K562 (cell line): ENCODE measurements at regions not wholly inside any gene's neighbourhood (a gene's known extent, or its start where the extent isn't known, plus 50 kb on each side); places are given as distances from the start of the nearest gene placed in this dataset.

Source experiments
- AFF1 ChIP-seq, 2 experiments: fragments of 450-650 bp; IDR thresholded peaks; 2 replicates each; pipeline ENCODE4 v1.6.1; 2018; ENCODE audit warnings: mild to moderate bottlenecking in 2 of 2, low read depth in 1 of 2; ENCODE audit not compliant: partially characterized antibody in 2 of 2
- DLX4 ChIP-seq: fragments of 250-450 bp; sonication (Bioruptor Pico); IDR thresholded peaks from 2 replicates; pipeline ENCODE4 v1.6.1; 2021; ENCODE audit warnings: mild to moderate bottlenecking
- DMBX1 ChIP-seq: fragments of 250-450 bp; sonication (Bioruptor Pico); IDR thresholded peaks from 2 replicates; pipeline ENCODE4 v1.8.0; 2022; ENCODE audit warnings: inconsistent platforms, mild to moderate bottlenecking, moderate library complexity, borderline replicate concordance
- ELK1 ChIP-seq: sonication (generic); formaldehyde crosslinking; IDR thresholded peaks from 2 replicates; pipeline ENCODE4 v1.8.1; 2022; ENCODE audit warnings: missing genetic modification reagents
- FOS ChIP-seq: IDR thresholded peaks from 3 replicates; pipeline ENCODE4 v1.6.1; 2011; ENCODE audit not compliant: insufficient read length; ENCODE audit errors: extremely low read depth
- FOXO4 ChIP-seq: fragments of 450-650 bp; formaldehyde crosslinking; IDR thresholded peaks from 2 replicates; pipeline ENCODE4 v1.4.0; 2020; ENCODE audit warnings: mild to moderate bottlenecking, moderate library complexity
- HDGF ChIP-seq: fragments of 450-650 bp; IDR thresholded peaks from 2 replicates; pipeline ENCODE4 v1.6.1; 2016
- KAT7 ChIP-seq: sonication (generic); formaldehyde crosslinking; IDR thresholded peaks from 2 replicates; pipeline ENCODE4 v1.8.0; 2022; ENCODE audit warnings: missing genetic modification reagents, mild to moderate bottlenecking, borderline replicate concordance
- MBD1 ChIP-seq: fragments of 250-450 bp; sonication (Bioruptor Pico); IDR thresholded peaks from 2 replicates; pipeline ENCODE4 v1.8.0; 2022; ENCODE audit warnings: inconsistent platforms
- PBX2 ChIP-seq, 2 experiments: IDR thresholded peaks in 1 of 2; conservative IDR thresholded peaks in 1 of 2; 2 replicates each; pipeline ENCODE4 v1.6.1; 2016; ENCODE audit warnings: low read depth in 2 of 2, mild to moderate bottlenecking in 1 of 2, missing compliant biosample characterization in 1 of 2, missing genetic modification characterization in 1 of 2, moderate library complexity in 1 of 2
- RUNX1 ChIP-seq: sonication (generic); IDR thresholded peaks from 2 replicates; pipeline ENCODE4 v1.6.1; 2016; ENCODE audit warnings: antibody characterized with exemption, low read depth
- SAFB ChIP-seq: fragments of 200-400 bp; formaldehyde crosslinking; IDR thresholded peaks from 2 replicates; pipeline ENCODE4 v1.6.1; 2017; ENCODE audit warnings: low read depth, low read length, borderline replicate concordance
- TRIM24 ChIP-seq, 2 experiments: fragments of 450-650 bp; IDR thresholded peaks; 2 replicates each; pipeline ENCODE4 v1.6.1; 2016
- U2AF1 ChIP-seq: fragments of 200-400 bp; formaldehyde crosslinking; optimal IDR thresholded peaks from 2 replicates; pipeline ENCODE3; 2017; ENCODE audit warnings: mild to moderate bottlenecking, low read depth, low read length, moderate library complexity
- ZBTB17 ChIP-seq: fragments of 450-650 bp; formaldehyde crosslinking; IDR thresholded peaks from 2 replicates; pipeline ENCODE4 v1.4.0; 2020; ENCODE audit warnings: mild to moderate bottlenecking
- ZNF146 ChIP-seq: IDR thresholded peaks from one replicate; pipeline ENCODE4 v1.6.1; 2018; ENCODE audit warnings: missing compliant biosample characterization; ENCODE audit not compliant: unreplicated experiment
- ZNF232 ChIP-seq: sonication (generic); formaldehyde crosslinking; IDR thresholded peaks from 2 replicates; pipeline ENCODE4 v1.8.0; 2022; ENCODE audit warnings: mild to moderate bottlenecking, missing genetic modification reagents
- ZNF507 ChIP-seq: conservative IDR thresholded peaks from 2 replicates; pipeline ENCODE4 v1.6.1; 2017; ENCODE audit warnings: missing genetic modification characterization, missing compliant biosample characterization

- TF ChIP-seq U2AF1: no peak
- TF ChIP-seq ELK1: no peak
- TF ChIP-seq ZNF146 (CRISPR knock-in tag): peak; percentile 7
- no peak for TF ChIP-seq MBD1 (CRISPR knock-in tag)
- TF ChIP-seq DMBX1 (CRISPR knock-in tag): no peak
- no peak for TF ChIP-seq FOS
- no peak for TF ChIP-seq AFF1 (IDR thresholded peaks at IDR 0.05; ENCODE audit: low read depth in 1 of 2, partially characterized antibody in 2 of 2)
- no peak for TF ChIP-seq PBX2 (CRISPR knock-in tag; IDR thresholded peaks at IDR 0.05; ENCODE audit: low read depth)
- no peak for TF ChIP-seq PBX2 (tag; conservative IDR thresholded peaks at IDR 0.05; ENCODE audit: low read depth)
- no peak for TF ChIP-seq DLX4 (CRISPR knock-in tag)
- TF ChIP-seq KAT7 (CRISPR knock-in tag): no peak
- TF ChIP-seq HDGF: no peak
- TF ChIP-seq ZNF507 (tag): no peak
- no peak for TF ChIP-seq ZNF232 (CRISPR knock-in tag)
- no peak for TF ChIP-seq ZBTB17 (CRISPR knock-in tag)
- TF ChIP-seq TRIM24 (IDR thresholded peaks at IDR 0.05): no peak
- TF ChIP-seq SAFB: no peak
- TF ChIP-seq RUNX1: no peak
- no peak for TF ChIP-seq FOXO4 (CRISPR knock-in tag)
These were observed 68.9 kb downstream of the SNRPE start (continued) for GRCh38 chr1:203930342-203930741.
